ENCODE measurements at regions not wholly inside any gene's neighbourhood (a gene's known extent, or its start where the extent isn't known, plus 50 kb on each side); places are given as distances from the start of the nearest gene placed in this dataset.

GRCh38 chr5:159385536-159385935 lies 55.2 kb upstream of the IL12B start:
- ChIA-PET CTCF (interaction anchor here (0.7 to 1.7 kb wide), 4 partner anchors 13 to 169 kb away, joined by 3 to 4 read pairs (median 3); no protein-coding TSS in a partner anchor), POLR2A (no interaction called here)
- DNase-seq (no peak), ATAC-seq (no peak)
- H3K4me1 Mint-ChIP-seq: no peaks in the 10 kb centered on the region
- no peak overlapping the region for H3K27ac Mint-ChIP-seq
- peaks cover 9% of the 10 kb centered on the region for H3K36me3 Mint-ChIP-seq (ENCODE audit: low read depth)
- H3K4me3 Mint-ChIP-seq: no peak overlapping the region
- intact Hi-C loops (cut with DNase I, micrococcal nuclease): no loop called here
- H3K9me3 Mint-ChIP-seq (ENCODE audit: low read depth): peaks cover 47% of the 10 kb centered on the region
- H3K27me3 Mint-ChIP-seq: peaks cover 2% of the 10 kb centered on the region

GRCh38 chr5:159386028-159386711 lies 55.9 kb upstream of the IL12B start:
- no peak for DNase-seq
- H3K36me3 Mint-ChIP-seq (ENCODE audit: low read depth): peaks cover 9% of the 10 kb centered on the region
- no peaks in the 10 kb centered on the region for H3K4me1 Mint-ChIP-seq
- H3K27ac Mint-ChIP-seq: no peak overlapping the region
- peaks cover under 1% of the 10 kb centered on the region for H3K27me3 Mint-ChIP-seq
- peaks cover 43% of the 10 kb centered on the region for H3K9me3 Mint-ChIP-seq (ENCODE audit: low read depth)
- POLR2A ChIA-PET: no interaction called here
- no peak overlapping the region for H3K4me3 Mint-ChIP-seq
- intact Hi-C loops (cut with DNase I, micrococcal nuclease): no loop called here
- CTCF ChIA-PET: interaction anchor here (0.7 to 1.7 kb wide), 4 partner anchors 13 to 170 kb away, joined by 3 to 4 read pairs (median 3); no protein-coding TSS in a partner anchor
- no peak for ATAC-seq

DNA sequence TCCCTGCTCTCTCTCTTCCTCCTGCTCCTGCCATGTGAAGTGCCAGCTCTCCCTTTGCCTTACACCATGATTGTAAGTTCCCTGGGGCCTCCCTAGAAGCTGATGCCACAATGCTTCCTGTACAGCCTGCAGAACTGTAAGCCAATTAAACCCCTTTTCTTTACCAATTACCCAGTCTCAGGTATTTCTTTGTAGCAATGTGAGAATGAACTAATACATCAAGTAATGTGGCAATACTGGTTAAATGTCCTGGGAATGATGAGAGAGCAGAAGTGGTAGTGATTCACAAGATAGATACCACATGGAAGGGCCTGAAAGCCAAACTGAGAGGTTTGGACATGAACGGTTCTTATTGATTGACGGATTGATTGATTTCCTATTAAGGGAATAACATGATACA lies 62.6 kb upstream of the IL12B start:
- H3K4me3 Mint-ChIP-seq: no peak overlapping the region
- H3K36me3 Mint-ChIP-seq (ENCODE audit: low read depth): no peaks in the 10 kb centered on the region
- ATAC-seq (no peak), DNase-seq (no peak)
- ChIA-PET CTCF (interaction anchor here (0.5 kb wide), 1 partner anchor 13 kb away, joined by 3 read pairs; no protein-coding TSS in a partner anchor), POLR2A (no interaction called here)
- H3K27me3 Mint-ChIP-seq: peaks cover 7% of the 10 kb centered on the region
- no peaks in the 10 kb centered on the region for H3K4me1 Mint-ChIP-seq
- peaks cover 5% of the 10 kb centered on the region for H3K9me3 Mint-ChIP-seq (ENCODE audit: low read depth)
- H3K27ac Mint-ChIP-seq: no peak overlapping the region
- intact Hi-C loops (cut with DNase I, micrococcal nuclease): no loop called here

DNA sequence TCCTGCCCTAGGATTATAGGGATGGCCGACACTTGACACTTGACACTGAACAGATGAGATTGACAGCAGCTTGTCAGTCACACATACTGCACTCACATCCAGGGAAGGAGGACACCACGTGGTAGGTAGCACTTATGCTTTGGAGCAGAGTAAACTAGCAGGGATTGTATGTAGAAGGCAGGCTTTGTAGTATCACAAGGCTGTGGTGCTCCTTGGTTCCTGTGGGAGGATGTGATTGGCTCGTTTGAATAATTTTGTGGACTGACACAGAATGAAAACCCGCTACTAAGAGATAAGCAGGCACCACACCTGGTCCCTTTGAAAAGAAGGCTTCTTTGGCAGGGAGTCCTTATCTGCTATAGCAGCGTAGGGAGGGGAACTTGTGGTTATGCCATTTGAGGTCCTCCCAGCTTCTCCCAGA lies 63.6 kb upstream of the IL12B start:
- Mint-ChIP-seq H3K4me3 (no peak overlapping the region), H3K27ac (no peak overlapping the region), H3K36me3 (ENCODE audit: low read depth) (no peaks in the 10 kb centered on the region), H3K27me3 (peaks cover 7% of the 10 kb centered on the region), H3K9me3 (ENCODE audit: low read depth) (peaks cover 2% of the 10 kb centered on the region), H3K4me1 (no peaks in the 10 kb centered on the region)
- ATAC-seq (no peak), DNase-seq (no peak)
- ChIA-PET POLR2A (no interaction called here), CTCF (interaction anchor here (0.8 kb wide), 1 partner anchor 498 kb away, joined by 3 read pairs; no protein-coding TSS in a partner anchor)
- intact Hi-C loops (cut with DNase I, micrococcal nuclease): no loop called here

- H3K9me3 Mint-ChIP-seq (ENCODE audit: low read depth): no peaks in the 10 kb centered on the region
- CTCF ChIA-PET: no interaction called here
- H3K27me3 Mint-ChIP-seq: peaks cover 7% of the 10 kb centered on the region
- no peak for ATAC-seq
- POLR2A ChIA-PET: no interaction called here
- no peaks in the 10 kb centered on the region for H3K4me1 Mint-ChIP-seq
- no peak overlapping the region for H3K4me3 Mint-ChIP-seq
- intact Hi-C loops (cut with DNase I, micrococcal nuclease): no loop called here
- DNase-seq: no peak
- H3K36me3 Mint-ChIP-seq (ENCODE audit: low read depth): no peaks in the 10 kb centered on the region
- no peak overlapping the region for H3K27ac Mint-ChIP-seq
These were observed 64.9 kb upstream of the IL12B start for GRCh38 chr5:159395202-159395601.

DNA sequence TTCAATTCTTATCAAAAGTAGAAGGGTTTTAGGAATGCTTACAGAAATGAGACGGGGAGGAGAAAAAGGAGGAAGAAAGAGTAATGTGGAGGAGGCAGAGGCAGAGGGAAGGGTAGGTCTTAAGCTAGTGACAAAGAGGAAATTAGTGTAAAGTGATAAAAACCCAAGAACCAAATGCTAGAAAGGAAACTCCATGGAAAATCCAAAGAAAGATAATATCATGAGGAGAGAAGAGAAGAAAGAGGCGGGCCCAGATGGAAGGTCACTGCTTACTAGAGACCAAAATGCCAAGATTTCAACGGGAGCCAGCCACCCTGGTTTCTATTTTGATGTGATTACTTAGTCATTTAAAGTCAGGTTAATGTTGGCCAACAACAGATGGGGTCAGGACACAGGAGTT lies 68.6 kb upstream of the IL12B start:
- ATAC-seq (no peak), DNase-seq (no peak)
- ChIA-PET POLR2A (no interaction called here), CTCF (interaction anchor here (0.8 to 1.1 kb wide), 2 partner anchors 13 to 242 kb away, joined by 3 to 4 read pairs; no protein-coding TSS in a partner anchor)
- Mint-ChIP-seq H3K9me3 (ENCODE audit: low read depth) (no peaks in the 10 kb centered on the region), H3K27ac (no peak overlapping the region), H3K36me3 (ENCODE audit: low read depth) (no peaks in the 10 kb centered on the region), H3K4me1 (no peaks in the 10 kb centered on the region), H3K27me3 (peaks cover 11% of the 10 kb centered on the region), H3K4me3 (no peak overlapping the region)
- intact Hi-C loops (cut with DNase I, micrococcal nuclease): no loop called here

- POLR2A ChIA-PET: no interaction called here
- H3K4me3 Mint-ChIP-seq: no peak overlapping the region
- DNase-seq: no peak
- no peak for ATAC-seq
- intact Hi-C loops (cut with DNase I, micrococcal nuclease): no loop called here
- no peaks in the 10 kb centered on the region for H3K9me3 Mint-ChIP-seq (ENCODE audit: low read depth)
- no peak overlapping the region for H3K27ac Mint-ChIP-seq
- no peaks in the 10 kb centered on the region for H3K36me3 Mint-ChIP-seq (ENCODE audit: low read depth)
- CTCF ChIA-PET: interaction anchor here (0.5 kb wide), 1 partner anchor 10 kb away, joined by 3 read pairs; no protein-coding TSS in a partner anchor
- H3K27me3 Mint-ChIP-seq: peaks cover 17% of the 10 kb centered on the region
- H3K4me1 Mint-ChIP-seq: no peaks in the 10 kb centered on the region
These were observed 70.2 kb upstream of the IL12B start for GRCh38 chr5:159400476-159400875.

GRCh38 chr5:159402311-159402710 lies 72.0 kb upstream of the IL12B start:
- Mint-ChIP-seq H3K4me1 (no peaks in the 10 kb centered on the region), H3K36me3 (ENCODE audit: low read depth) (no peaks in the 10 kb centered on the region), H3K9me3 (ENCODE audit: low read depth) (no peaks in the 10 kb centered on the region), H3K4me3 (no peak overlapping the region), H3K27ac (no peak overlapping the region), H3K27me3 (peaks cover 29% of the 10 kb centered on the region)
- no peak for DNase-seq
- ATAC-seq: no peak
- CTCF ChIA-PET: no interaction called here
- intact Hi-C loops (cut with DNase I, micrococcal nuclease): no loop called here
- POLR2A ChIA-PET: interaction anchor here (0.5 kb wide), 1 partner anchor 195 kb away, joined by 4 read pairs; no protein-coding TSS in a partner anchor

GRCh38 chr5:159402856-159403255 lies 72.6 kb upstream of the IL12B start:
- DNase-seq (no peak), ATAC-seq (no peak)
- Mint-ChIP-seq H3K9me3 (ENCODE audit: low read depth) (no peaks in the 10 kb centered on the region), H3K4me1 (no peaks in the 10 kb centered on the region), H3K4me3 (no peak overlapping the region), H3K36me3 (ENCODE audit: low read depth) (no peaks in the 10 kb centered on the region), H3K27me3 (peaks cover 31% of the 10 kb centered on the region), H3K27ac (no peak overlapping the region)
- intact Hi-C loops (cut with DNase I, micrococcal nuclease): no loop called here
- ChIA-PET CTCF (no interaction called here), POLR2A (no interaction called here)

GRCh38 chr5:159403906-159404681 lies 73.8 kb upstream of the IL12B start:
- POLR2A ChIA-PET: interaction anchor here (0.6 kb wide), 1 partner anchor 1631 kb away, joined by 7 read pairs; no protein-coding TSS in a partner anchor
- Mint-ChIP-seq H3K36me3 (ENCODE audit: low read depth) (no peaks in the 10 kb centered on the region), H3K9me3 (ENCODE audit: low read depth) (no peaks in the 10 kb centered on the region), H3K27ac (no peak overlapping the region), H3K27me3 (peaks cover 31% of the 10 kb centered on the region), H3K4me1 (peaks cover 3% of the 10 kb centered on the region), H3K4me3 (no peak overlapping the region)
- ATAC-seq (no peak), DNase-seq (no peak)
- CTCF ChIA-PET: no interaction called here
- intact Hi-C loops (cut with DNase I, micrococcal nuclease): no loop called here

DNA sequence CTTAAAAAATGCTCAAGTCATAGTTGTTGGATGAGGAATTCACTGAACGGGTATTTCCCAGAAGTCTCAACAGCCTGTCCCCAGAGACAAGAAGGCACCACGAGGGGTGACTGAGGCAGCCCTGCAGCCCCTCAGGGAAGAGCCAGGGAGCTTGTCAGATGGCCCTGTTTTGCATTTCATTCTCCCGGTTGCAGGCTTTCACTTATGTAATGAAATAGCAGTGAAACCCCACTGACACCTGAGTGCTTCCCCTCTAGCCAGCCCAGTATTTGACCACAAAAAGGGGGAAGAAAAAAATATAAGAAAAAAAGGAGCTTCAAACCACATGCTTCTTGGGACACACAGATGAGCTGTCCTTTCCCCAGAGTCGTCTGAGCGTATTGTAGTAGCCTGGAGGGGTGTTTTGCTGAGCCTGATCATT lies 75.3 kb upstream of the IL12B start:
- ChIA-PET POLR2A (no interaction called here), CTCF (interaction anchor here (0.6 to 0.8 kb wide), 2 partner anchors 13 to 362 kb away, joined by 3 read pairs; no protein-coding TSS in a partner anchor)
- H3K9me3 Mint-ChIP-seq (ENCODE audit: low read depth): no peaks in the 10 kb centered on the region
- no peak overlapping the region for H3K4me3 Mint-ChIP-seq
- intact Hi-C loops (cut with DNase I, micrococcal nuclease): no loop called here
- no peak overlapping the region for H3K27ac Mint-ChIP-seq
- no peaks in the 10 kb centered on the region for H3K36me3 Mint-ChIP-seq (ENCODE audit: low read depth)
- H3K4me1 Mint-ChIP-seq: peaks cover 19% of the 10 kb centered on the region
- no peak for ATAC-seq
- H3K27me3 Mint-ChIP-seq: peaks cover 31% of the 10 kb centered on the region
- no peak for DNase-seq

DNA sequence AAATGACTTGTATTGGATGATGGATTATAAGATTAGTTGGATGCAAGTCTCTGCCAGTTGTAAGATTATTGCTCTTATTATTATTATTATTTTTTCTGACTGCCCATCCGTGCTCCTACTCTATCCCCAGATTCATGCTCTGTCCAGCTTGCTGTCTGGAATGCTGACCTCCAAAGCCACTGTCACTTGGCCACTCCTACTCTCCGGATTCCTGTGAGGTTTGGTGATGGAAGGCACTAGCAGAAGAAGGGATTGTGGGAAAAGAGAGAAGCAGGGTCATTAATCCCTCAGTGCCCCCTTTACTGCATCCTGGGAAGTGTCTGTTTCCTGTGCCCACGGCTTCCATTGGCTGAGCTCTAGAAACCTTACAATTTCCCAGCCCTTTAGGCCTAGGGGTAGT lies 76.3 kb upstream of the IL12B start:
- H3K27me3 Mint-ChIP-seq: peaks cover 35% of the 10 kb centered on the region

More for the DNA sequence above, 76.3 kb upstream of the IL12B start:
- POLR2A ChIA-PET: interaction anchor here (0.6 kb wide), 1 partner anchor 209 kb away, joined by 3 read pairs; no protein-coding TSS in a partner anchor
- CTCF ChIA-PET: no interaction called here
- Mint-ChIP-seq H3K4me3 (no peak overlapping the region), H3K9me3 (ENCODE audit: low read depth) (no peaks in the 10 kb centered on the region), H3K4me1 (peaks cover 28% of the 10 kb centered on the region), H3K36me3 (ENCODE audit: low read depth) (no peaks in the 10 kb centered on the region), H3K27ac (no peak overlapping the region)
- intact Hi-C loops (cut with DNase I, micrococcal nuclease): no loop called here
- ATAC-seq (no peak), DNase-seq (no peak)

Measured in activated CD4-positive, alpha-beta T cell treated with anti-CD3 and anti-CD28 coated beads for 36 hours (primary cell).